ENCODE measurements at regions not wholly inside any gene's neighbourhood (a gene's known extent, or its start where the extent isn't known, plus 50 kb on each side); places are given as distances from the start of the nearest gene placed in this dataset.

DNA sequence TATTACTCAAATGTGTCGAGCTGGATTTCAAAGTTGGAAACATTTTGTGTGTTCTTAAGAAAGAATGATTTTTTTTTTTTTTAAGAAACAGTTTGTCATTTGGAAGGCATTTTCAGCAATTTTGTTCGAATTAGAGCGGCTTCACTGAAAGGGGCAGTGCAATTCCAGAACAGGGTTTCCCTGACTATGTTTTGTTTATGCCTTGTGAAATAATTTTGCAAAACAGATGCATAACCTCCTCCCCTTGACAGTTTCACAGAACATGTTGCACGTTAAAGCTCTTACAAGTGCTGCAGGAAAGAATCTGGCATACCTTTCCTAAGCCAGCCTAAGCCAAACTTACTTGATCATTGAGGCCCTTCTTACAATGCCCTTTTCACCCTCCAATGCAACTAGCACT, 216.0 kb upstream of the SSTR4 start:
- Histone ChIP-seq H3K36me3 (ENCODE audit: insufficient read depth, low read length) (no peaks in the 10 kb centered on the region), H3F3A (ENCODE audit: insufficient read depth, low read length, poor library complexity, severe bottlenecking) (no peaks in the 10 kb centered on the region), H3K9me2 (ENCODE audit: insufficient read depth, low read length) (no peaks in the 10 kb centered on the region), H3K79me2 (replicated peaks; ENCODE audit: insufficient read depth, low read length) (no peaks in the 10 kb centered on the region), H2AFZ (ENCODE audit: low read depth, low read length) (no peak overlapping the region), H3K4me3 (ENCODE audit: low read length) (no peak overlapping the region), H3K9ac (ENCODE audit: low read length) (no peak overlapping the region), H4K20me1 (ENCODE audit: insufficient read depth) (no peaks in the 10 kb centered on the region), H3K27ac (ENCODE audit: low read length) (no peak overlapping the region), H3K9me3 (ENCODE audit: low read length) (no peaks in the 10 kb centered on the region), H3K4me2 (ENCODE audit: low read length) (no peak overlapping the region), H3K27me3 (ENCODE audit: insufficient read depth, low read depth, low read length) (no peaks in the 10 kb centered on the region)
- TF ChIP-seq, protein P1, sequence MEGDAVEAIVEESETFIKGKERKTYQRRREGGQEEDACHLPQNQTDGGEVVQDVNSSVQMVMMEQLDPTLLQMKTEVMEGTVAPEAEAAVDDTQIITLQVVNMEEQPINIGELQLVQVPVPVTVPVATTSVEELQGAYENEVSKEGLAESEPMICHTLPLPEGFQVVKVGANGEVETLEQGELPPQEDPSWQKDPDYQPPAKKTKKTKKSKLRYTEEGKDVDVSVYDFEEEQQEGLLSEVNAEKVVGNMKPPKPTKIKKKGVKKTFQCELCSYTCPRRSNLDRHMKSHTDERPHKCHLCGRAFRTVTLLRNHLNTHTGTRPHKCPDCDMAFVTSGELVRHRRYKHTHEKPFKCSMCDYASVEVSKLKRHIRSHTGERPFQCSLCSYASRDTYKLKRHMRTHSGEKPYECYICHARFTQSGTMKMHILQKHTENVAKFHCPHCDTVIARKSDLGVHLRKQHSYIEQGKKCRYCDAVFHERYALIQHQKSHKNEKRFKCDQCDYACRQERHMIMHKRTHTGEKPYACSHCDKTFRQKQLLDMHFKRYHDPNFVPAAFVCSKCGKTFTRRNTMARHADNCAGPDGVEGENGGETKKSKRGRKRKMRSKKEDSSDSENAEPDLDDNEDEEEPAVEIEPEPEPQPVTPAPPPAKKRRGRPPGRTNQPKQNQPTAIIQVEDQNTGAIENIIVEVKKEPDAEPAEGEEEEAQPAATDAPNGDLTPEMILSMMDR (IDR thresholded peaks at IDR 0.05; ENCODE audit: poor library complexity, severe bottlenecking) = no peak
- TF ChIP-seq EP300 (conservative IDR thresholded peaks at IDR 0.05; ENCODE audit: poor library complexity, severe bottlenecking) (no peak), EZH2 (IDR thresholded peaks at IDR 0.05; ENCODE audit: borderline replicate concordance, insufficient read depth, low read length, poor library complexity, severe bottlenecking) (no peak), MXI1 (conservative IDR thresholded peaks at IDR 0.05; ENCODE audit: poor library complexity, severe bottlenecking) (no peak), TAF1 (IDR thresholded peaks at IDR 0.05; ENCODE audit: low read depth) (no peak), SMC3 (conservative IDR thresholded peaks at IDR 0.05; ENCODE audit: poor library complexity) (no peak), POLR2AphosphoS5 (IDR thresholded peaks at IDR 0.05) (no peak), RAD21 (conservative IDR thresholded peaks at IDR 0.05) (no peak)
- TF ChIP-seq, protein P2, sequence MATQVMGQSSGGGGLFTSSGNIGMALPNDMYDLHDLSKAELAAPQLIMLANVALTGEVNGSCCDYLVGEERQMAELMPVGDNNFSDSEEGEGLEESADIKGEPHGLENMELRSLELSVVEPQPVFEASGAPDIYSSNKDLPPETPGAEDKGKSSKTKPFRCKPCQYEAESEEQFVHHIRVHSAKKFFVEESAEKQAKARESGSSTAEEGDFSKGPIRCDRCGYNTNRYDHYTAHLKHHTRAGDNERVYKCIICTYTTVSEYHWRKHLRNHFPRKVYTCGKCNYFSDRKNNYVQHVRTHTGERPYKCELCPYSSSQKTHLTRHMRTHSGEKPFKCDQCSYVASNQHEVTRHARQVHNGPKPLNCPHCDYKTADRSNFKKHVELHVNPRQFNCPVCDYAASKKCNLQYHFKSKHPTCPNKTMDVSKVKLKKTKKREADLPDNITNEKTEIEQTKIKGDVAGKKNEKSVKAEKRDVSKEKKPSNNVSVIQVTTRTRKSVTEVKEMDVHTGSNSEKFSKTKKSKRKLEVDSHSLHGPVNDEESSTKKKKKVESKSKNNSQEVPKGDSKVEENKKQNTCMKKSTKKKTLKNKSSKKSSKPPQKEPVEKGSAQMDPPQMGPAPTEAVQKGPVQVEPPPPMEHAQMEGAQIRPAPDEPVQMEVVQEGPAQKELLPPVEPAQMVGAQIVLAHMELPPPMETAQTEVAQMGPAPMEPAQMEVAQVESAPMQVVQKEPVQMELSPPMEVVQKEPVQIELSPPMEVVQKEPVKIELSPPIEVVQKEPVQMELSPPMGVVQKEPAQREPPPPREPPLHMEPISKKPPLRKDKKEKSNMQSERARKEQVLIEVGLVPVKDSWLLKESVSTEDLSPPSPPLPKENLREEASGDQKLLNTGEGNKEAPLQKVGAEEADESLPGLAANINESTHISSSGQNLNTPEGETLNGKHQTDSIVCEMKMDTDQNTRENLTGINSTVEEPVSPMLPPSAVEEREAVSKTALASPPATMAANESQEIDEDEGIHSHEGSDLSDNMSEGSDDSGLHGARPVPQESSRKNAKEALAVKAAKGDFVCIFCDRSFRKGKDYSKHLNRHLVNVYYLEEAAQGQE (IDR thresholded peaks at IDR 0.05; ENCODE audit: borderline replicate concordance) = no peak

DNA sequence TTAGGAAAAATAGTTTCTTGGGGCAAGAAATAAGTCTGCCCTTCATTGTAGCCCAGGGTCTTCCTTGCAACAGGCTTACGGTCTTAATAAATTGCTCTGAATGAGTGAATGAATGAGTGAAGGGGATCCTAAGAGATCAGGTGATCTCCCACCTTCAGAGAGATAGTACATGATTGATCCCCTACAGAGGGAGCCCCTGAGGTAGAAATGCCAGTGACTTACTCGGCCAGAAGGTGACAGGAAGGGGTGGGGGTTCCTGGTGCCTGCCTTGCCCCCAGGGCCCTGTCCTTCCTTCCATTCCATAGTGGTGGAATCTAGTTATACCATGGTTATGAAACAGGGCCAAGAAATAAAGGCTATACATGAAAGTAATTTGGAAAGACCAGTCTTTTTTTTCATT, 215.3 kb upstream of the SSTR4 start:
- H3K4me2 ChIP-seq (ENCODE audit: low read length) = no peak overlapping the region
- TF ChIP-seq TAF1 (IDR thresholded peaks at IDR 0.05; ENCODE audit: low read depth) = no peak
- TF ChIP-seq, protein P2 (IDR thresholded peaks at IDR 0.05; ENCODE audit: borderline replicate concordance) = no peak
- TF ChIP-seq EZH2 (IDR thresholded peaks at IDR 0.05; ENCODE audit: borderline replicate concordance, insufficient read depth, low read length, poor library complexity, severe bottlenecking) = no peak

More for the DNA sequence above, 215.3 kb upstream of the SSTR4 start:
- H4K20me1 ChIP-seq (ENCODE audit: insufficient read depth) = no peaks in the 10 kb centered on the region
- no peaks in the 10 kb centered on the region for H3K9me2 ChIP-seq (ENCODE audit: insufficient read depth, low read length)
- H3K9ac ChIP-seq (ENCODE audit: low read length) = no peak overlapping the region
- no peaks in the 10 kb centered on the region for H3K36me3 ChIP-seq (ENCODE audit: insufficient read depth, low read length)
- H3K9me3 ChIP-seq (ENCODE audit: low read length) = no peaks in the 10 kb centered on the region
- no peak overlapping the region for H2AFZ ChIP-seq (ENCODE audit: low read depth, low read length)
- no peaks in the 10 kb centered on the region for H3K79me2 ChIP-seq (replicated peaks; ENCODE audit: insufficient read depth, low read length)
- no peaks in the 10 kb centered on the region for H3F3A ChIP-seq (ENCODE audit: insufficient read depth, low read length, poor library complexity, severe bottlenecking)
- H3K27ac ChIP-seq (ENCODE audit: low read length) = no peak overlapping the region
- no peak overlapping the region for H3K4me3 ChIP-seq (ENCODE audit: low read length)
- H3K27me3 ChIP-seq (ENCODE audit: insufficient read depth, low read depth, low read length) = no peaks in the 10 kb centered on the region

Measured in neural cell (in vitro differentiated cells).